Neural crest cell (in vitro differentiated cells): ENCODE measurements at regions not wholly inside any gene's neighbourhood (a gene's known extent, or its start where the extent isn't known, plus 50 kb on each side); places are given as distances from the start of the nearest gene placed in this dataset.

Experiments
- DNase-seq: peaks from one replicate; pipeline ENCODE4 v3.0.0; 2021; ENCODE audit warnings: low read depth, mixed read lengths, low spot score
- H3K27ac Mint-ChIP-seq: one replicate; pipeline ENCODE4 v1.8.0; 2021; ENCODE audit warnings: mild to moderate bottlenecking, mixed read lengths; ENCODE audit not compliant: unreplicated experiment
- H3K27me3 Mint-ChIP-seq: 2 replicates; pipeline ENCODE4 v1.8.0; 2021; ENCODE audit warnings: low read depth, mild to moderate bottlenecking, mixed read lengths
- H3K36me3 Mint-ChIP-seq: 2 replicates; pipeline ENCODE4 v1.8.0; 2021; ENCODE audit warnings: low read depth, mild to moderate bottlenecking, mixed read lengths
- H3K4me1 Mint-ChIP-seq: 2 replicates; pipeline ENCODE4 v1.8.0; 2021; ENCODE audit warnings: mixed read lengths
- H3K4me3 Mint-ChIP-seq: one replicate; pipeline ENCODE4 v1.8.0; 2021; ENCODE audit warnings: mild to moderate bottlenecking, mixed read lengths
- H3K9me3 Mint-ChIP-seq: 2 replicates; pipeline ENCODE4 v1.8.0; 2021; ENCODE audit warnings: mixed read lengths
- TF ChIP-seq, protein P1 (sequence below): fragments of 200-600 bp; sonication (generic); conservative IDR thresholded peaks from 2 replicates; pipeline ENCODE4 v1.5.0; 2021; ENCODE audit warnings: antibody characterized with exemption, mild to moderate bottlenecking

GRCh38 chr3:128556384-128556783, 63.4 kb upstream of the GATA2 start:
- TF ChIP-seq, protein P1, sequence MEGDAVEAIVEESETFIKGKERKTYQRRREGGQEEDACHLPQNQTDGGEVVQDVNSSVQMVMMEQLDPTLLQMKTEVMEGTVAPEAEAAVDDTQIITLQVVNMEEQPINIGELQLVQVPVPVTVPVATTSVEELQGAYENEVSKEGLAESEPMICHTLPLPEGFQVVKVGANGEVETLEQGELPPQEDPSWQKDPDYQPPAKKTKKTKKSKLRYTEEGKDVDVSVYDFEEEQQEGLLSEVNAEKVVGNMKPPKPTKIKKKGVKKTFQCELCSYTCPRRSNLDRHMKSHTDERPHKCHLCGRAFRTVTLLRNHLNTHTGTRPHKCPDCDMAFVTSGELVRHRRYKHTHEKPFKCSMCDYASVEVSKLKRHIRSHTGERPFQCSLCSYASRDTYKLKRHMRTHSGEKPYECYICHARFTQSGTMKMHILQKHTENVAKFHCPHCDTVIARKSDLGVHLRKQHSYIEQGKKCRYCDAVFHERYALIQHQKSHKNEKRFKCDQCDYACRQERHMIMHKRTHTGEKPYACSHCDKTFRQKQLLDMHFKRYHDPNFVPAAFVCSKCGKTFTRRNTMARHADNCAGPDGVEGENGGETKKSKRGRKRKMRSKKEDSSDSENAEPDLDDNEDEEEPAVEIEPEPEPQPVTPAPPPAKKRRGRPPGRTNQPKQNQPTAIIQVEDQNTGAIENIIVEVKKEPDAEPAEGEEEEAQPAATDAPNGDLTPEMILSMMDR, result no peak
- no peaks in the 10 kb centered on the region for H3K4me1 Mint-ChIP-seq
- no peak for DNase-seq
- no peak overlapping the region for H3K4me3 Mint-ChIP-seq
- peaks cover 22% of the 10 kb centered on the region for H3K27me3 Mint-ChIP-seq
- H3K27ac Mint-ChIP-seq, result no peak overlapping the region
- no peaks in the 10 kb centered on the region for H3K9me3 Mint-ChIP-seq
- no peaks in the 10 kb centered on the region for H3K36me3 Mint-ChIP-seq

DNA sequence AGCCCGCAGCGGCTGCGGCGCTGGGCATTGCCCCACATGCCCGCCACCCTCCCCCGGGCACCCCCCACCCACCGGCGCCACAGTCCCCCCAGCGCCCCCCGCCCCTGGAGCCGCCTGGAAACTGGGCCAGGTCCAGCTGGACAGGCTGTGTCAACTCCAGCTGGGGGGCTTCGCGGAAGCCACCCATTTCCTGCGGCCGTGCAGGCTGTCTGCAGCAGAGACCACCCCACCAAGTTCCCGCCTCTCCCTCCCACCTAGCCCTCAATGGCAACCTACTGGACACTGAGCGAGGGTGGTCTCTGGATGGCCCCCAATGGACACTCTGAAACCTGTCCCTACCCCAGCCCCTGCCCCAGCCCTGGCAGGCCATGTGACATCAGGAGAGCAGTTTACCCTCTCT, 62.8 kb upstream of the GATA2 start:
- DNase-seq, result no peak

GRCh38 chr3:128555098-128555825, 62.3 kb upstream of the GATA2 start:
- Mint-ChIP-seq H3K27me3 (peaks cover 18% of the 10 kb centered on the region), H3K27ac (no peak overlapping the region), H3K9me3 (no peaks in the 10 kb centered on the region), H3K4me3 (no peak overlapping the region), H3K4me1 (no peaks in the 10 kb centered on the region), H3K36me3 (no peaks in the 10 kb centered on the region)
- DNase-seq, result no peak
- TF ChIP-seq, protein P1, result no peak

More for the DNA sequence above, 62.8 kb upstream of the GATA2 start:
- TF ChIP-seq, protein P1, result no peak
- no peak overlapping the region for H3K27ac Mint-ChIP-seq
- H3K4me3 Mint-ChIP-seq, result no peak overlapping the region
- H3K9me3 Mint-ChIP-seq, result no peaks in the 10 kb centered on the region
- peaks cover 19% of the 10 kb centered on the region for H3K27me3 Mint-ChIP-seq
- no peaks in the 10 kb centered on the region for H3K4me1 Mint-ChIP-seq
- H3K36me3 Mint-ChIP-seq, result no peaks in the 10 kb centered on the region

GRCh38 chr3:128554465-128555097, 61.6 kb upstream of the GATA2 start:
- no peaks in the 10 kb centered on the region for H3K36me3 Mint-ChIP-seq

GRCh38 chr3:128554100-128554464, 61.1 kb upstream of the GATA2 start:
- no peaks in the 10 kb centered on the region for H3K36me3 Mint-ChIP-seq
- no peak overlapping the region for H3K27ac Mint-ChIP-seq
- H3K4me1 Mint-ChIP-seq, result peaks cover 2% of the 10 kb centered on the region
- H3K27me3 Mint-ChIP-seq, result peaks cover 9% of the 10 kb centered on the region
- TF ChIP-seq, protein P1, result no peak
- no peak overlapping the region for H3K4me3 Mint-ChIP-seq
- no peak for DNase-seq
- no peaks in the 10 kb centered on the region for H3K9me3 Mint-ChIP-seq

More at GRCh38 chr3:128554465-128555097, 61.6 kb upstream of the GATA2 start:
- Mint-ChIP-seq H3K27me3 (peaks cover 13% of the 10 kb centered on the region), H3K4me1 (no peaks in the 10 kb centered on the region), H3K4me3 (no peak overlapping the region), H3K27ac (no peak overlapping the region), H3K9me3 (no peaks in the 10 kb centered on the region)
- DNase-seq, result no peak
- TF ChIP-seq, protein P1, result no peak
